Tibial nerve (tissue), 4 donors: ENCODE measurements at regions not wholly inside any gene's neighbourhood (a gene's known extent, or its start where the extent isn't known, plus 50 kb on each side); places are given as distances from the start of the nearest gene placed in this dataset.

Source experiments
- EP300 ChIP-seq, 2 donors: sonication (generic); formaldehyde crosslinking; IDR thresholded peaks; one replicate each; pipeline ENCODE4 v1.6.1; 2017; ENCODE audit warnings: antibody characterized with exemption in 2 of 2, mild to moderate bottlenecking in 1 of 2
- POLR2A ChIP-seq, 2 donors: fragments of 450-650 bp; IDR thresholded peaks; one replicate each; pipeline ENCODE4 v1.6.1; 2017; ENCODE audit warnings: antibody characterized with exemption in 2 of 2, mild to moderate bottlenecking in 2 of 2, moderate library complexity in 2 of 2
- TF ChIP-seq, protein P1 (sequence below), 5 experiments: fragments of 200-600 bp in 3 of 5; fragments of 450-650 bp in 2 of 5; sonication (generic) in 3 of 5; IDR thresholded peaks; one replicate each; pipeline ENCODE4 v1.5.1; 2016 to 2019; ENCODE audit warnings: antibody characterized with exemption in 5 of 5, mild to moderate bottlenecking in 3 of 5, moderate library complexity in 2 of 5

DNA sequence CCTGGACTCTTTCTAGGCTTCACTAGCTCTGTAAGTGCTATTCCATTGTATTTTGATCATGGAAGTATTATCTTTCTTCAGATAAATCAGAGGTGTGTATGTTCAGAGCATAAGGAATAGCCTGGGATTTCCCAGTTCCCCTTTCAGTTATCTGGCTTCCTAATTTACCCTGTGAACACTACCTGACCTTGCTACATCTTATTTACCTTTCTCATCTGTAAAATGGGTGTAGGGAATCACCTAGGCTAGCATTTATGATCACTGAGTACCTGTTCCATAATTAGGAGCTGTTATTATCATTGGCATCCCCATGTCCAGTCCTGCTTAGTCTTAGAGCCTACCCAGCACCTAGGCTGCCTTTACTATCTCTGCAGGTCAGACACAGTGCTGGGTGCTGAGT is 149.3 kb upstream of the NR2F2 start:
- TF ChIP-seq, protein P1, sequence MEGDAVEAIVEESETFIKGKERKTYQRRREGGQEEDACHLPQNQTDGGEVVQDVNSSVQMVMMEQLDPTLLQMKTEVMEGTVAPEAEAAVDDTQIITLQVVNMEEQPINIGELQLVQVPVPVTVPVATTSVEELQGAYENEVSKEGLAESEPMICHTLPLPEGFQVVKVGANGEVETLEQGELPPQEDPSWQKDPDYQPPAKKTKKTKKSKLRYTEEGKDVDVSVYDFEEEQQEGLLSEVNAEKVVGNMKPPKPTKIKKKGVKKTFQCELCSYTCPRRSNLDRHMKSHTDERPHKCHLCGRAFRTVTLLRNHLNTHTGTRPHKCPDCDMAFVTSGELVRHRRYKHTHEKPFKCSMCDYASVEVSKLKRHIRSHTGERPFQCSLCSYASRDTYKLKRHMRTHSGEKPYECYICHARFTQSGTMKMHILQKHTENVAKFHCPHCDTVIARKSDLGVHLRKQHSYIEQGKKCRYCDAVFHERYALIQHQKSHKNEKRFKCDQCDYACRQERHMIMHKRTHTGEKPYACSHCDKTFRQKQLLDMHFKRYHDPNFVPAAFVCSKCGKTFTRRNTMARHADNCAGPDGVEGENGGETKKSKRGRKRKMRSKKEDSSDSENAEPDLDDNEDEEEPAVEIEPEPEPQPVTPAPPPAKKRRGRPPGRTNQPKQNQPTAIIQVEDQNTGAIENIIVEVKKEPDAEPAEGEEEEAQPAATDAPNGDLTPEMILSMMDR (IDR thresholded peaks at IDR 0.05), result no peak
- no peak for TF ChIP-seq EP300 (IDR thresholded peaks at IDR 0.05)
- TF ChIP-seq POLR2A (IDR thresholded peaks at IDR 0.05), result no peak
